IMR-90 (cell line): ENCODE measurements at regions not wholly inside any gene's neighbourhood (a gene's known extent, or its start where the extent isn't known, plus 50 kb on each side); places are given as distances from the start of the nearest gene placed in this dataset.

Experiments used
- ATAC-seq: fragments of 200-7000 bp; cut with Tn5 transposase; 2 replicates; pipeline ENCODE4 v1.9.1; 2020; ENCODE audit warnings: low read depth, mild to moderate bottlenecking, moderate library complexity
- BruUV-seq: library from RNA; stranded (reverse); fragments of 400-500 nt; replicated peaks from 2 replicates; lab custom pipeline; 2021; lab: Mats Ljungman, UMichigan
- CTCF ChIA-PET: fragments of 300-600 bp; formaldehyde crosslinking; extraction: SDS; loops from one replicate; lab custom pipeline; 2021; ENCODE audit warnings: antibody characterized with exemption; lab: Yijun Ruan, JAX
- POLR2A ChIA-PET: fragments of 300-600 bp; sonication (Branson Sonifier 250); formaldehyde crosslinking; loops from one replicate; lab custom pipeline; 2022; ENCODE audit warnings: antibody characterized with exemption; ENCODE audit not compliant: unreplicated experiment; lab: Charles Lee
- DNase-seq: peaks from one replicate; pipeline ENCODE4 v3.0.0; 2013
- H2AFZ ChIP-seq: replicated peaks from 2 replicates; pipeline ENCODE3; 2013; ENCODE audit warnings: low read length, mild to moderate bottlenecking; ENCODE audit not compliant: poor library complexity
- H2AK5ac ChIP-seq: 2 replicates; pipeline ENCODE4 v1.6.1; 2013; ENCODE audit warnings: low read depth, low read length, inconsistent platforms
- H2AK9ac ChIP-seq: replicated peaks from 2 replicates; pipeline ENCODE3; 2013; ENCODE audit warnings: mild to moderate bottlenecking, low read depth, low read length, moderate library complexity; ENCODE audit not compliant: poor library complexity
- H2BK120ac ChIP-seq: 2 replicates; pipeline ENCODE4 v1.6.1; 2013; ENCODE audit warnings: low read depth, low read length, inconsistent platforms
- H2BK15ac ChIP-seq: 3 replicates; pipeline ENCODE4 v1.6.1; 2013; ENCODE audit warnings: low read depth, low read length, inconsistent platforms
- H2BK20ac ChIP-seq: 2 replicates; pipeline ENCODE4 v1.6.1; 2013; ENCODE audit warnings: low read depth, mild to moderate bottlenecking, inconsistent platforms, low read length, moderate library complexity
- H2BK5ac ChIP-seq: 2 replicates; pipeline ENCODE4 v1.6.1; 2013; ENCODE audit warnings: mild to moderate bottlenecking, low read depth, low read length, inconsistent platforms; ENCODE audit not compliant: poor library complexity, severe bottlenecking
- H3K14ac ChIP-seq: replicated peaks from 2 replicates; pipeline ENCODE4 v1.6.1; 2013; ENCODE audit warnings: low read depth, low read length, inconsistent platforms
- H3K18ac ChIP-seq: 2 replicates; pipeline ENCODE4 v1.6.1; 2013; ENCODE audit warnings: low read depth, low read length, control low read depth
- H3K23ac ChIP-seq: 2 replicates; pipeline ENCODE4 v1.6.1; 2013; ENCODE audit warnings: low read depth, low read length, inconsistent platforms
- H3K27ac ChIP-seq: 2 replicates; pipeline ENCODE4 v1.5.1; 2013; ENCODE audit warnings: mild to moderate bottlenecking, control low read depth, low read length; ENCODE audit not compliant: insufficient read depth
- H3K27me3 ChIP-seq: 2 replicates; pipeline ENCODE4 v1.6.1; 2013; ENCODE audit warnings: low read length; ENCODE audit not compliant: control insufficient read depth, insufficient read depth
- H3K36me3 ChIP-seq: 2 replicates; pipeline ENCODE4 v1.6.1; 2013; ENCODE audit warnings: low read length, mixed read lengths; ENCODE audit not compliant: control insufficient read depth, insufficient read depth
- H3K4ac ChIP-seq: 2 replicates; pipeline ENCODE4 v1.6.1; 2013; ENCODE audit warnings: low read depth, low read length, inconsistent platforms
- H3K4me1 ChIP-seq: 2 replicates; pipeline ENCODE4 v1.6.1; 2013; ENCODE audit warnings: low read length, mixed read lengths; ENCODE audit not compliant: control insufficient read depth, insufficient read depth
- H3K4me2 ChIP-seq: 2 replicates; pipeline ENCODE4 v1.6.1; 2013; ENCODE audit warnings: low read depth, mild to moderate bottlenecking, control low read depth, low read length, moderate library complexity
- H3K4me3 ChIP-seq: 2 replicates; pipeline ENCODE4 v1.5.1; 2013; ENCODE audit warnings: low read depth, mild to moderate bottlenecking, control low read depth, low read length, moderate library complexity; ENCODE audit not compliant: insufficient read depth
- H3K56ac ChIP-seq: 2 replicates; pipeline ENCODE4 v1.6.1; 2013; ENCODE audit warnings: low read length, inconsistent platforms; ENCODE audit not compliant: insufficient read depth; ENCODE audit errors: extremely low read depth
- H3K79me1 ChIP-seq, 2 experiments: 2 replicates each; pipeline ENCODE4 v1.6.1; 2013; ENCODE audit warnings: low read length in 2 of 2, inconsistent platforms in 1 of 2, low read depth in 1 of 2
- H3K9ac ChIP-seq: 2 replicates; pipeline ENCODE4 v1.6.1; 2013; ENCODE audit warnings: low read depth, low read length, control low read depth
- H3K9me1 ChIP-seq: 2 replicates; pipeline ENCODE4 v1.6.1; 2013; ENCODE audit warnings: low read length, inconsistent platforms; ENCODE audit not compliant: insufficient read depth
- H3K9me3 ChIP-seq: 2 replicates; pipeline ENCODE4 v1.6.1; 2013; ENCODE audit warnings: low read length; ENCODE audit not compliant: control insufficient read depth, insufficient read depth
- H4K20me1 ChIP-seq: 2 replicates; pipeline ENCODE4 v1.6.1; 2013; ENCODE audit warnings: low read length, inconsistent platforms; ENCODE audit not compliant: insufficient read depth
- H4K5ac ChIP-seq: 2 replicates; pipeline ENCODE4 v1.6.1; 2013; ENCODE audit warnings: mild to moderate bottlenecking, low read depth, low read length, control low read depth
- H4K8ac ChIP-seq, 2 experiments: 2 replicates each; pipeline ENCODE4 v1.6.1; 2013; ENCODE audit warnings: low read depth in 2 of 2, low read length in 2 of 2, control low read depth in 1 of 2, inconsistent platforms in 1 of 2
- H4K91ac ChIP-seq: 2 replicates; pipeline ENCODE4 v1.6.1; 2013; ENCODE audit warnings: low read depth, low read length, inconsistent platforms; ENCODE audit not compliant: insufficient read depth
- BHLHE40 ChIP-seq: fragments of 150-350 bp; IDR thresholded peaks from 2 replicates; pipeline ENCODE4 v1.6.1; 2016; ENCODE audit warnings: mild to moderate bottlenecking, low read depth, low read length
- CEBPB ChIP-seq: IDR thresholded peaks from 2 replicates; pipeline ENCODE4 v1.6.1; 2012; ENCODE audit warnings: low read depth, low read length, improper control_type of control experiment
- FOS ChIP-seq: fragments of 150-350 bp; IDR thresholded peaks from 2 replicates; pipeline ENCODE4 v1.6.1; 2016; ENCODE audit warnings: low read depth, low read length
- MAFK ChIP-seq: IDR thresholded peaks from 2 replicates; pipeline ENCODE4 v1.6.1; 2012; ENCODE audit warnings: low read depth, low read length, improper control_type of control experiment
- MAZ ChIP-seq: IDR thresholded peaks from 2 replicates; pipeline ENCODE4 v1.6.1; 2012; ENCODE audit warnings: low read depth, mild to moderate bottlenecking, low read length, improper control_type of control experiment, moderate library complexity, borderline replicate concordance
- MXI1 ChIP-seq: IDR thresholded peaks from 2 replicates; pipeline ENCODE4 v1.6.1; 2012; ENCODE audit warnings: low read depth, mild to moderate bottlenecking, low read length, moderate library complexity, borderline replicate concordance
- POLR2A ChIP-seq: IDR thresholded peaks from 2 replicates; pipeline ENCODE4 v1.6.1; 2012; ENCODE audit warnings: mild to moderate bottlenecking, low read depth, low read length
- RAD21 ChIP-seq: IDR thresholded peaks from 2 replicates; pipeline ENCODE4 v1.6.1; 2012; ENCODE audit warnings: low read length, improper control_type of control experiment
- RCOR1 ChIP-seq: IDR thresholded peaks from 2 replicates; pipeline ENCODE4 v1.6.1; 2012; ENCODE audit warnings: mild to moderate bottlenecking, low read length, improper control_type of control experiment; ENCODE audit not compliant: insufficient replicate concordance
- RFX5 ChIP-seq: IDR thresholded peaks from 2 replicates; pipeline ENCODE4 v1.8.0; 2012; ENCODE audit warnings: low read depth, mild to moderate bottlenecking, low read length, moderate library complexity
- WGBS, 2 experiments: methylation state at CpG; one replicate each; pipeline versions ENCODE4 v1.1.5 to v1.1.7; 2013; ENCODE audit warnings: missing lambda C conversion rate in 2 of 2; ENCODE audit not compliant: insufficient read length in 1 of 2; ENCODE audit errors: extremely low coverage in 2 of 2; 5-methylcytosine and 5-hydroxymethylcytosine counted together
- dilution Hi-C: fragments of 300-500 bp; cut with HindIII; formaldehyde crosslinking; loops from one replicate; pipeline ENCODE4 v1.14.3; 2018; ENCODE audit warnings: low sequenced_read_pairs; ENCODE audit not compliant: unreplicated experiment
- in situ Hi-C: fragments of 300-500 bp; cut with MboI; formaldehyde crosslinking; loops from 3 replicates; pipeline ENCODE4 v1.14.3; 2019; ENCODE audit warnings: low sequenced_read_pairs, inconsistent platforms, mixed read lengths
- intact Hi-C: fragments of 100-400 bp; cut with micrococcal nuclease; formaldehyde crosslinking; loops from 2 replicates; pipeline ENCODE4 v1.10.0; 2022
- TF ChIP-seq, protein P1 (sequence below): fragments of 150-350 bp; IDR thresholded peaks from 2 replicates; pipeline ENCODE4 v1.6.1; 2016; ENCODE audit warnings: low read depth, mild to moderate bottlenecking, low read length, moderate library complexity, borderline replicate concordance
- TF ChIP-seq, protein P2 (sequence below): conservative IDR thresholded peaks from 2 replicates; pipeline ENCODE4 v1.5.1; 2012; ENCODE audit warnings: mild to moderate bottlenecking, low read depth, low read length, improper control_type of control experiment
- TF ChIP-seq, protein P3 (sequence below): fragments of 150-350 bp; IDR thresholded peaks from 2 replicates; pipeline ENCODE4 v1.6.1; 2017; ENCODE audit warnings: mild to moderate bottlenecking, antibody characterized with exemption, low read length, low read depth

DNA sequence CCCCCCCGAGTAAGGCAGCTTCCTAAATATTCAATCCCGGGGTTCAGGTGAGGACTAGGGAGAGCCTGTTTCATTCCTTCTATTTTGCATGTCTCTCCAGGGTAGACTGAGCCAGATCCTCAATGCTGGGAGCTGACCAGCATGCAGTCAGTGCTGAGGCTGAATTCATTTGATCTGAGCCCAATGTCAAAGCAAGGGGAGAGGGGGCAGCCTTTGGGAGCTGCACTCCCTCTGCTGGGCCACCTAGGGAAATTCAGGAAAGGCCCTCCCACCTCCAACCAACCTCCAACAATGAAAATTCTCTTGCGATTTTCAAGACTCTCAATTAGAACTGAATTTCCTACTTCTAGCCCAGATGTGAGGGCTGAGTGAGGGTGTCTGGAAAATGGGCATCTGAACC lies 371.2 kb downstream of the NPHP4 start:
- in situ Hi-C loops: no loop called here

More for the DNA sequence above, 371.2 kb downstream of the NPHP4 start:
- H2AFZ ChIP-seq: no peak overlapping the region
- H3K56ac ChIP-seq: no peak overlapping the region
- no peak overlapping the region for H2AK5ac ChIP-seq
- dilution Hi-C loops (no loop called here), intact Hi-C loops (no loop called here)
- H3K4me2 ChIP-seq: no peak overlapping the region
- H3K27ac ChIP-seq: no peak overlapping the region
- no peaks in the 10 kb centered on the region for H3K9me1 ChIP-seq
- no peak overlapping the region for H2BK20ac ChIP-seq
- H2BK120ac ChIP-seq: no peak overlapping the region
- H3K23ac ChIP-seq: no peak overlapping the region
- H3K4ac ChIP-seq: no peak overlapping the region
- H3K9me3 ChIP-seq: peaks cover 33% of the 10 kb centered on the region
- no peak for TF ChIP-seq CEBPB
- no peak for TF ChIP-seq POLR2A
- TF ChIP-seq, protein P1, sequence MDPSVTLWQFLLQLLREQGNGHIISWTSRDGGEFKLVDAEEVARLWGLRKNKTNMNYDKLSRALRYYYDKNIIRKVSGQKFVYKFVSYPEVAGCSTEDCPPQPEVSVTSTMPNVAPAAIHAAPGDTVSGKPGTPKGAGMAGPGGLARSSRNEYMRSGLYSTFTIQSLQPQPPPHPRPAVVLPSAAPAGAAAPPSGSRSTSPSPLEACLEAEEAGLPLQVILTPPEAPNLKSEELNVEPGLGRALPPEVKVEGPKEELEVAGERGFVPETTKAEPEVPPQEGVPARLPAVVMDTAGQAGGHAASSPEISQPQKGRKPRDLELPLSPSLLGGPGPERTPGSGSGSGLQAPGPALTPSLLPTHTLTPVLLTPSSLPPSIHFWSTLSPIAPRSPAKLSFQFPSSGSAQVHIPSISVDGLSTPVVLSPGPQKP: no peak
- no peak for TF ChIP-seq RAD21
- no peak for TF ChIP-seq RFX5
- TF ChIP-seq RCOR1: no peak
- TF ChIP-seq MAFK: no peak
- TF ChIP-seq BHLHE40: no peak
- no peak for TF ChIP-seq FOS
- TF ChIP-seq, protein P2, sequence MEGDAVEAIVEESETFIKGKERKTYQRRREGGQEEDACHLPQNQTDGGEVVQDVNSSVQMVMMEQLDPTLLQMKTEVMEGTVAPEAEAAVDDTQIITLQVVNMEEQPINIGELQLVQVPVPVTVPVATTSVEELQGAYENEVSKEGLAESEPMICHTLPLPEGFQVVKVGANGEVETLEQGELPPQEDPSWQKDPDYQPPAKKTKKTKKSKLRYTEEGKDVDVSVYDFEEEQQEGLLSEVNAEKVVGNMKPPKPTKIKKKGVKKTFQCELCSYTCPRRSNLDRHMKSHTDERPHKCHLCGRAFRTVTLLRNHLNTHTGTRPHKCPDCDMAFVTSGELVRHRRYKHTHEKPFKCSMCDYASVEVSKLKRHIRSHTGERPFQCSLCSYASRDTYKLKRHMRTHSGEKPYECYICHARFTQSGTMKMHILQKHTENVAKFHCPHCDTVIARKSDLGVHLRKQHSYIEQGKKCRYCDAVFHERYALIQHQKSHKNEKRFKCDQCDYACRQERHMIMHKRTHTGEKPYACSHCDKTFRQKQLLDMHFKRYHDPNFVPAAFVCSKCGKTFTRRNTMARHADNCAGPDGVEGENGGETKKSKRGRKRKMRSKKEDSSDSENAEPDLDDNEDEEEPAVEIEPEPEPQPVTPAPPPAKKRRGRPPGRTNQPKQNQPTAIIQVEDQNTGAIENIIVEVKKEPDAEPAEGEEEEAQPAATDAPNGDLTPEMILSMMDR: no peak
- TF ChIP-seq MXI1: no peak
- no peak for TF ChIP-seq MAZ
- TF ChIP-seq, protein P3, sequence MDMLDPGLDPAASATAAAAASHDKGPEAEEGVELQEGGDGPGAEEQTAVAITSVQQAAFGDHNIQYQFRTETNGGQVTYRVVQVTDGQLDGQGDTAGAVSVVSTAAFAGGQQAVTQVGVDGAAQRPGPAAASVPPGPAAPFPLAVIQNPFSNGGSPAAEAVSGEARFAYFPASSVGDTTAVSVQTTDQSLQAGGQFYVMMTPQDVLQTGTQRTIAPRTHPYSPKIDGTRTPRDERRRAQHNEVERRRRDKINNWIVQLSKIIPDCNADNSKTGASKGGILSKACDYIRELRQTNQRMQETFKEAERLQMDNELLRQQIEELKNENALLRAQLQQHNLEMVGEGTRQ: no peak
- no peaks in the 10 kb centered on the region for H3K36me3 ChIP-seq
- H4K20me1 ChIP-seq: no peaks in the 10 kb centered on the region
- no peak overlapping the region for H2BK5ac ChIP-seq
- ChIA-PET CTCF (no interaction called here), POLR2A (no interaction called here)
- no peak overlapping the region for H4K8ac ChIP-seq
- no peak overlapping the region for H3K18ac ChIP-seq
- no peaks in the 10 kb centered on the region for H3K27me3 ChIP-seq
- H3K14ac ChIP-seq: no peak overlapping the region
- no CpG with 5 or more reads among the region's 3 CpGs for WGBS, 2 experiments
- DNase-seq (no peak), ATAC-seq (no peak)
- no peak overlapping the region for H2AK9ac ChIP-seq
- no peak overlapping the region for H4K91ac ChIP-seq
- H4K5ac ChIP-seq: no peak overlapping the region
- no peaks in the 10 kb centered on the region for H3K4me1 ChIP-seq
- H3K9ac ChIP-seq: no peak overlapping the region
- BruUV-seq: no TSS peak
- no peak overlapping the region for H2BK15ac ChIP-seq
- no peaks in the 10 kb centered on the region for H3K79me1 ChIP-seq
- no peak overlapping the region for H3K4me3 ChIP-seq
